RPMI7951 (cell line): ENCODE measurements at regions not wholly inside any gene's neighbourhood (a gene's known extent, or its start where the extent isn't known, plus 50 kb on each side); places are given as distances from the start of the nearest gene placed in this dataset.

ENCODE experiments used
- DNase-seq: peaks from one replicate; pipeline ENCODE4 v3.0.0-alpha.2; 2012; ENCODE audit warnings: low read depth

DNA sequence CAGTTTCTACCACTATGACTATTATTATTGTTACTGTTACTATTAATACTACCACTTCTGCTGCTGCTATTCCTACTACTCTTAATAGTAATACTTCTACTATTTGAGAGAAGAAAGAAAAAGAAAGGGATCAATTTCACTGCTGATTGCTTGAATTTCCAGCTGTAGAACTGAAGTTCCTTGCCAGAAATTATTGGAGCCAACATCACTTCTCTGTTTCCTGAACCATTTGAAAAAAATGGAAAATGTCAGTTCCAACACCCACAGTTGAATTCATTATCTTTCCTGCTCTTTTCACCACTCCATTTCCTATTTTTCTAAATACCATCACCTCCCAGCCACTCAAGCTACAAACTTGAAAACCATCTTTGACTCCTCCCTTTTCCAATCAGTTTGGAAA, 54.1 kb upstream of the PIK3C2G start:
- DNase-seq, result no peak

DNA sequence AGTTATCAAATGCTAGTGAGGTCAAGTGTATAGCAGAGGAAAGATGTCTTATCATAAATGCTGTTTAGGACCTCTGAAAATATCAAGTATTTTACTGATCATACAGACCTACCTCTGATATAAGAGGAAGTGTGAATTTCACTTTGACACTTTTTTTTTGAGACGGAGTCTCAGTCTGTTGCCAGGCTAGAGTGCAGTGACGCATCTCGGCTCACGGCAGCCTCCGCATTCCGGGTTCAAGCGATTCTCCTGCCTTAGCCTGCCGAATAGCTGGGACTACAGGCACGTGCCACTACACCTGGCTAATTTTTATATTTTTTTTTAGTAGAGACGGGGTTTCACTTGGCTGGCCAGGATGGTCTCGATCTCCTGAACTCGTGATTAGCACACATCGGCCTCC, 55.1 kb upstream of the PIK3C2G start:
- DNase-seq, result no peak

DNA sequence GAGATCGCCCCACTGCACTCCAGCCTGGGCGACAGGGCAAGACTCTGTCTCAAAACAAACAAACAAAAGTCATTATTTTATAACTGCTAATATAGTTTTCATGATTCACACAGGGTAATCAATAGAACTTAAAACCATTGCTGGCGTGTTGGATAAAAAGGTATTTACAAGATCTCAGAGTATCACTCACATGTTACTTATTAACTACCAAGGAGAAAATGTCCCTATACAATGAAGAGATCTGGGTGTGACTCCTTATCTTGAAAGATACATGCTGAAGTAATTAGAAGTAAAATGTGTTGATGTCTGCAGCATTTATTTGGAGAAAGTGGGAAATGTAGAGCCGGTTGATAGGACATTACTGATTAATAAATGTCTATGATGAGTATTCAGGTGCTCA, 57.3 kb upstream of the PIK3C2G start:
- no peak for DNase-seq

DNA sequence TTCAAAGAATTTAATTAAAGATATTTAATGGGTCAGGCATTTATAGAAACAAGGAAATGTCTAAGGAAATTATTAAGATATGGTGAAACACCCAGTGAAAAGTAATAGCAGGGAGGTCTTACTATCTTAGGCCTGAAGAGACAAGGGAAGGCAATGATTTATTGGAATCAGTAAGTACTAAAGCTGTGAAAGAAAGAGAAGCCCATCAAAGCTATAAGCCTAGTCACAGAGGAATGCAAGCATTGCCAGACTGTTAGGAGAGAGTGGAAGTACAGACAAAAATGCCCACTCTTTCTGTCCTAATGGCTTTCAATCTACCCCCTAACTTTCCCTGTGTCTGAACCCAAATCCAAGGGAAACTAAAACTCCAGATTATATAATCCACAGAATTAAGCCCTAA, 69.2 kb upstream of the PIK3C2G start:
- DNase-seq, result no peak

DNA sequence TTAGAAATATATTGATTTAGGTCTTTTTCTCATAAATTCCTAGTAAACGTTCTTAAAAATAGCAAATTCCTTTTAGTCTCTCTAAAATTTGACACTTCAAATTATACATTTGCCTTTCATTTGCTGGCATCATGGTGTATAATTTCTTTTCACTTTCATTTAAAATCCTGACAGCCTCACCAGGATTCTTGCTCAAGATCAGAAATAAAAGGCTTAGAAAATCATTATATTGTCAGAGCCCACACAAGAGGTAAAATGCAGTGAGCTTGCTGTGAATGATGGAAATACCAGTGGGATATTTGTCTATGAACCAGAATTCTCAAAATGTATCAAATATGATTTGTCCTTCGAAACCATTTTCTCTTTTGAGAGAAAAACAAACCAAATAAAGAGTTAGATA, 78.2 kb upstream of the PIK3C2G start:
- DNase-seq, result no peak

DNA sequence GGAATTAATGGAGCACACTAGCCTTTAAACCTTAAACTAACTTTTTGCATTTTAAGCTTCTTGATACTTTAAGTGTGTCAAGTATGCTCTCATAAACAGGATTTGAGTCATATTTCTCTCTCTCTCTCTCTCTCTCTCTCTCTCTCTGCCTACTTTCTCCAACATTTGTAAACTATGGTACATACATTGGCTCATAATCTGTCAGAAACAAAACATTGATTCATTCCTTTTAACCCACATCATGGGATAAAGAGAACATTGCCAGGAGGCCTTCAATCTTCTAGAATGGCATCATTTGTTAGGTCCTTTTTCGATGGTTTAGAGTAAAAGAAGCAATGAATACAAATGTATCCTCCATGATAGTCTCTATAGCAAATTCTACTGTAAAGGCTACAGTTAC, 81.6 kb upstream of the RERGL start:
- no peak for DNase-seq

DNA sequence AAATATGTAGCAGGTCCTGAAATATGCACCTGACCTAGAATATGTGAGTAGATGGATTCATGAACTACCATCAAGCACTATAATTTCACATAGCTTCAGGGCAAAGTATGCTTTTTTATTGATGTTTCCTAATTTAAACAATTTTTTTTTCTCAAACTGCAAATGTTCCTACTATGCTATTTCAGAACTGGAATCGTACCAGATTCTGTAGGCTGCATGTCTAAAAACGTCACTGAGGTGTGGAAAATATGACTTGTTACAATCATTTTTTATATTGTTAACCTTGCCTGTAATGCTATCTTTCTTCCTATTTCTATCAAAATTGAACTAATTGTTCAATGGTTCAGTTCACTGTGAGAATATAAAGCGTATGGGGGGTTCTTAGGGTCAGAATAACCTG, 78.0 kb upstream of the RERGL start:
- no peak for DNase-seq

DNA sequence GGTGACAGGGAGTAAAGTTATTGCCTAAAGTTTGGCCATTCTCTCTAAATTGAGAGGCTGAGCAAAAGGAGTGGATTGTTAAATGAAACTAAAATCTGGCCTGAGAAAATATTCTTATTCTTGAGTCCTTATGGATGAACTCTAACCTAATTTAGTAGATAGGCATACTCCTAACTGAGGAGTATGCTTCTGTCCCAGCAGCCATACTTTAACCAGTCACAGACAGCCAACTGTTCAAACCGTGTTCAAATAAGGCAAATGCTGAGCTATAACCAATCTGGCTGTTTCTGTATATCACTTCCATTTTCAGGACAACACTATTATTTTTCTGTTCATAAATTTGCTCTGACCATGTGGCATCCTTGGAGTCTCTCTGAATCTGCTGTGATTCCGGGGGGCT, 75.9 kb upstream of the RERGL start:
- DNase-seq, result no peak

DNA sequence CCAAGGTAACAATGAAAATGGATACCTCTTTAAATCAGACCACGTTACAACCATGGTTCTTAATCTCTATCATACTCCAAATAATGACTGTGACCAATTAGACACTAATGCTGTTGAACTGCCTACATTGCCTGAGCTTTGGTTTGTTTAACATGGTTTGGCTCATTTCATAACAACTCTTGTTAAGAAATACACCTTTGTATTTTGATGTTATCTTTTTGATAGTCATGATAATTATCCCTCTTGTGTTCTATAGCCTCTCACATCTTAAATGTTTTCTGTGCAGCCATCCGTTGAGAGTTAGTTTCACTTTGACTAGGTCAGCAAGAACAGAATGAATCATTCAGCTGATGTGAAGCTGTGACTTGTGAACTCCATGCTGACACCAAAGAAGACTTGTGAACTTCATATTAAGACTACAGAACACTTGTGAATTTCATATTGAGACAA, 75.5 kb upstream of the RERGL start:
- peak; percentile 44 for DNase-seq

DNA sequence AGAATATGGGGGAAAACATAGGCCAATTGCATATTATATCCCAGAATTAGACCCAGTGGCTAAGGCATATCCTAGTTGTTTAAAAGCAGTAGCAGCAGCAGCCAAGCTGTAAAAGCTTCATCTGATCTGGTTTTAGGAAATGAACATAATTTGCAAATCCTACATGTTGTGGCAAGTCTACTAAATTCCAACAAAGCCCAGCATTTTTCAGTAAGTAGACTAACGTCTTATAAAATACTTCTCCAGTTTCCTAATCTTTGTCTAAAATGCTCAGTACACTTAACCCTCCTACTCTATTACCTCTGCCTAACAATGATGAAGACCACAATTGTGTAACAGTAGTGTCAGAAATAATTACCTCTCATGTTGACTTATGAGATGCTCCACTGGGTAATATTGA, 70.9 kb upstream of the RERGL start:
- DNase-seq, result no peak

DNA sequence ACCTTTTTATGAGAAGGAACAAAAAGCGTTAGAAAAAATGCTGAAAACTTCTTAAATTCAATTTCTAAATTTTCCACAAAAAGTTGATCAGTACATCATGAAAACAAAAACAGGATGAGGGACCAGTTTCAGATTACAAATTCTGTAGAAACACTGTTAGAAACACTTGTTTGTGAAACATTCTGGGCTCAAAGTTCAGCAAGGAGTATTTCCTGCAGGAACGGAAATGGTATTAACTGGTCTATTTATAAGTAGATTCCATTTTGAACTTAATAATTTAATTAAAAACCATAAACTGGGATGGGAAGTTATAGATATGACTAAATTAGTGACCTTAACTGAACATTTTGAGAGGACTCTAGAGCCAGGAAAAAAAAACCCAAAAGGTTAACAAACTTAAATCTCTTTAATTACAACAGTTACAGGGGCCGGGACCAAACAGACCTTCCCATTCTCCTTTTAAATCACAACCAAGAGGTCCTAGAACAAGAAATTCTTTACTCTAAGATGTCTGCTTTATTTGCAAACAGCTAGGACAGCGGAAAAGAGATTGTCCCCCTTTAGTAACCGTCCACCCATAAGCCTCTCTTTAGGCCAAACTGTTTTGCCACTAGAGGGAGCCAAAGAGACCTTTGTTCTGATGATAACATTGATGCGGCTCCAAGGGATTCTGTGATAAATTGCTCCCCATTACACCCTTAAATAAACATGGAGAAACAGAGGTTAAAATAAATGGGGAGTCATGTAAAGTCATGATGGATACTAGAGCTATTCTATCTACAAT, 69.0 kb upstream of the RERGL start:
- peak; percentile 39 for DNase-seq

DNA sequence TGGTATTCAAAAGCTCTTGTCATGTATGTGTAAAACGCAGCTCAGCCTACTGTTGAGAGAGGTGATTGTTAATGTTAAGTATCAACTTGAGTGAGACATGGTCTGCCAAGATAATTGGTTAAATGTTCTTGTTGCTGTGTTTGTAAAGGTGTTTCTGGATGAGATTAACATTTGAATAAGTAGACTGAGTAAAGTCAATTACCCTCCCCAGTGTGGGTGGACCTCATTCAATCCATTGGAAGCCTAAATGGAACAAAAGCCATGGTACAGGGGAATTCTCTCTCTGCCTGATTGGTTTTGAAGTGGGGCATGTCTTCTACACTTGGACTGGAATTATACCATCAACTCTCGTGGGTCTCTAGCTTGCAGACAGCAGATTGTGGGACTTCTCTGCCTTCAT, 63.8 kb upstream of the RERGL start:
- no peak for DNase-seq

DNA sequence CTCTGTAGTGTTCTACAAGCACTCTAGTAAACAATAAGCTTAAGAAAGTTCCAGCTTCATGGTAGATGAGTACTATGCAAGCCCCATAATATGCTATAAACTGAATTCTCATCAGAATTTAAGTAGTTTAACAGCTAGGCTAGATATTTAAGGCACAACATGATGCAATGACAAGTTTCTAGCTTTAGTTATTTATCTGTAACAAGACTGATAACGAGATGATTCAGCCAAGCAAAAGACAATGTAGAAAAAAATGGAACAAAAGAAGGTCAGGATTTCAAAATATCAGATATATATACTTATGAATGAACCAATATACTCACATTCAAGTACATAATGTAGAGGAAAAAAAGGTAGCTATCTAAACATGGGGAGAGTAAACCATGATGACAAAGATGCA, 61.0 kb upstream of the RERGL start:
- no peak for DNase-seq

DNA sequence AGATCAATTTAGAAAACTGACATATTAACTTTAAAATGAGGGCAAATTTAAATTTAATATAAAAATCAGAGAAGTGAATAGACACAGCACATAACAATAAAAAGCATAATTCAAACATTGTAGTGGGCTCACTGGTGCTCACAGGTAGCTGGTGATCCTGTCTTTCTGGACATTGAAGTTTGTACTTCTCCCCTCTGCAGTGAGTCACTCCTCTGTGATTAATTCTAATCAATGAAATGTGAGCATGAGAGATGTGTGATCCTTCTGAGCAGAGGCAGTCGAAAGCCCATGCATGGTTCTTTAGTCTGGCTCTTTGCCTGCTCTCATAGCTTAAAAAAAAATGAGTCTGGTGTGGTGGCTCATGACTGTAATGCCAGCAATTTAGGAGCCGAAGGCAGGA, 59.0 kb upstream of the RERGL start:
- no peak for DNase-seq

DNA sequence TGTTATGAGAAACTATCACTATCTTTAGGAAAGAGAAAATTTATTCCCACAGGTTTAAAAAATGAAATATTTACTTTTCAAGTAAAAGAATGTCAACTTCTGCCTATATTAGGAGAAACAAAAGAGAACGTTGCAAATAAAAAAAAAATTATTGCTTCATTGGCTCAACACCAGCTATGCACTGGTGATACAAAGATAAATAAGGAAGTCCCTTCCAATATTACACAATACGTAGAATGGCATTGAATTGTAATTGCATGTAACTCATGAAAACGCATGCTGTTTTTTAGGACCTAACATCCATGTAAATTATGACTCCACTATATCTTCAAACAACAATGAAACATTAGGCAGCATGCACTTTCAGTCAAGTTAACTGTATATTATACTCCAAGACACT, 56.4 kb upstream of the RERGL start:
- DNase-seq, result no peak

DNA sequence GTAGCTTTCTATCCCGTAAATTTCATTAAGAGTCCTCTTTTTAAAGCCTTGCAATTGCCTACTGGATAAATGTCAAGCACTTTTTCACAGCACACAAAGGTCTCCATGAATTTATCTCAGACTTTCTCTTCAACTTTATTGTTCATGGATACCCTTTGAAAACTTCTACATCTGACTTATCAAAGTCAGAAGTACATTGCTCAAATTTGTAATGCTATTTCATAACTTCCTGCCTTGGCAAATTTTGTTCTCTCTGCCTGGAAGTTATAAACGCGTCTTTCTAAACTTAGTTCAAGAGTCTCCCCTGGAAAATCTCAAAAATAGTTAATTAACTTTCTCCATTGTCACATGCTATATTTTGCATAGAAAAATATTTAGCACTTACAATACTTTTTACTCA, 55.9 kb upstream of the RERGL start:
- no peak for DNase-seq

DNA sequence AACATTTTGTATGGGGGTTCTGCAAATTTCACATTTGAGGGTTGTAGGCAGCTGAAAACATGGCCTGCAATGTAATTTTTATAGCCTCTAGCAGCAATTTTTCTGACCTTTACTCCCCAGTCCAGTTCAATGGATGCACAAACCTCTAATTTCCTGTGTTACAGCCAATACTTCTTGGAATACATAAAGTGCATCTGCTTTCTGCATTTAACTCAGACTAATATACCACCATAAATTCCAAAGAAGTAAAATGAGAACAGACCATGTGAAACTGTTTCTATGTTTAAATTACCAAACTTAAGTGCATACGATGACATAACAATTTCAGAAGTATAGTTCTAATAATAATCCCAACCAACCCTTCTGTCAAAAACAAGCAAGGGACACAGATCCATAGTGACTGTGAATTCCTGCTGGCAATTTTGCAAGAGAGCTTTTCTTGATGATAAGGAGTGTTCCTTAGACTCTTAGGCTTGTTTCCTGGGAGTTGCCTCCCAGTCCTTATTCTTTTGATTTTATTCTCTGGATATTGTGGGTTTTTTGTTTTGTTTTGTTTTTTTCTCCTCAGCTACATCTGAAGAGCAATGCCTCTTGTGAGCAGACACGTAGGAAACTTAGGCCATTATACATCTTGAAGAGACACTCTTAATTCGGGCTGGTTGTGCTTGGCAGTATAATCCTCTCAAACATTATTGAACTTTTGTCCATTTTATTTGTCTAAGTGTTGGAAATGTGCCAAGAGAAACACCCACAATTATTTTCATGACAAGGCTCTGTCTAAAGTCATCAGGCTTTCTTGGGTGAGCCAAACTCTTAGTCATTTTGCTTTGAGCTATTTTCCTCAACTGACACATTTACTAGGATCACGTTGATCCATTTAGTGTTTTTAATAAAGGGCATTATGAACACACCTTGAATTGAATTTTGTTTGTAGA, 51.3 kb upstream of the RERGL start:
- DNase-seq, result peak; percentile 65

DNA sequence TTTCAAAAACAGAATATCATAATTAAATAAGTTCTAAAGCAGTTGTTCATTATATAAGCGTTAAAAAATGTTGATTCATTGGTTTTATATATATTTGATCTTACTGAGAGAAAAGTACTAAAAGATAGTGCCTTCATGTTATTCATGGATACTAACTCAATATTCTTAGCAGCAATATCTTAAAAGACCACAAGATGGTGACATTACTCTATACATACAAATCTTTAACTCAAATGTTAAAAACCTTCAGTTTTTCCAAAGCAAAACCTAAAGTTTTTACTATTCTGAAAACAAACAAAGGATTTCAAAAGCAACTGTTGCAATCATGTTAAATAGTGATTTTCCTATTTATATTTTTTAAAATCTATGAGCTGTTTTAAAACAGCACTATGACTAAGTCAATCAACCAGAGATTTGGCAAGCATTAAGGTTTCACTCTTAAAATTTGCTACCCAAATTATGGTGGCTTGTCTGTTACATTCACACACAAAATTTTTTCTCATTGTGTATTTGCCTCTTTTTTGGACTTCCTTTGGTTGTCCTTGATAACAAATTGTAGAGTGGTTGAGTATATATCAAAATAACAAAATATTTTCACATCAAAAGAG, 50.1 kb upstream of the RERGL start:
- DNase-seq, result peak; percentile 28
